ENCODE measurements at regions not wholly inside any gene's neighbourhood (a gene's known extent, or its start where the extent isn't known, plus 50 kb on each side); places are given as distances from the start of the nearest gene placed in this dataset.

- DNase-seq (ENCODE audit: low spot score) = no peak
- H3K4me3 ChIP-seq (ENCODE audit: low read depth, low read length, poor library complexity, severe bottlenecking) = no peak overlapping the region
- no TSS peak for BruUV-seq (replicated peaks)
- no peak for TF ChIP-seq CTCF (conservative IDR thresholded peaks at IDR 0.05; ENCODE audit: low read depth, low read length)
- no peak for TF ChIP-seq EZH2 (IDR thresholded peaks at IDR 0.05; ENCODE audit: borderline replicate concordance, low read depth, low read length, poor library complexity, severe bottlenecking)
- H3K27ac ChIP-seq (ENCODE audit: low read depth, low read length, poor library complexity, severe bottlenecking) = no peak overlapping the region
- CTCF ChIA-PET = interaction anchor here (1.0 kb wide), 1 partner anchor 969 kb away, joined by 3 read pairs; no protein-coding TSS in a partner anchor
- peaks cover 3% of the 10 kb centered on the region for H3K4me1 ChIP-seq (ENCODE audit: insufficient read depth, low read length, poor library complexity, severe bottlenecking)
- H3K36me3 ChIP-seq (ENCODE audit: insufficient read depth, low read length, poor library complexity, severe bottlenecking) = no peaks in the 10 kb centered on the region
- H3K9me3 ChIP-seq (ENCODE audit: low read depth, low read length, poor library complexity, severe bottlenecking) = no peaks in the 10 kb centered on the region
- POLR2A ChIA-PET (ENCODE audit: low non-redundant PET) = no interaction called here
- intact Hi-C loops (cut with micrococcal nuclease; ENCODE audit: unreplicated experiment) = no loop called here
- peaks cover 8% of the 10 kb centered on the region for H3K27me3 ChIP-seq (replicated peaks; ENCODE audit: insufficient read depth, low read depth, low read length, poor library complexity)
These were observed 196.3 kb downstream of the TTLL7 start for GRCh38 chr1:83802460-83803152.

- no peaks in the 10 kb centered on the region for H3K9me3 ChIP-seq (ENCODE audit: low read depth, low read length, poor library complexity, severe bottlenecking)
- H3K27me3 ChIP-seq (replicated peaks; ENCODE audit: insufficient read depth, low read depth, low read length, poor library complexity) = peaks cover 8% of the 10 kb centered on the region
- no peak overlapping the region for H3K27ac ChIP-seq (ENCODE audit: low read depth, low read length, poor library complexity, severe bottlenecking)
- ChIA-PET CTCF (no interaction called here), POLR2A (ENCODE audit: low non-redundant PET) (no interaction called here)
- H3K4me1 ChIP-seq (ENCODE audit: insufficient read depth, low read length, poor library complexity, severe bottlenecking) = peaks cover 3% of the 10 kb centered on the region
- no peak for DNase-seq (ENCODE audit: low spot score)
- intact Hi-C loops (cut with micrococcal nuclease; ENCODE audit: unreplicated experiment) = no loop called here
- no peak overlapping the region for H3K4me3 ChIP-seq (ENCODE audit: low read depth, low read length, poor library complexity, severe bottlenecking)
- TF ChIP-seq CTCF (conservative IDR thresholded peaks at IDR 0.05; ENCODE audit: low read depth, low read length) (no peak), EZH2 (IDR thresholded peaks at IDR 0.05; ENCODE audit: borderline replicate concordance, low read depth, low read length, poor library complexity, severe bottlenecking) (no peak)
- no peaks in the 10 kb centered on the region for H3K36me3 ChIP-seq (ENCODE audit: insufficient read depth, low read length, poor library complexity, severe bottlenecking)
- no TSS peak for BruUV-seq (replicated peaks)
These were observed 196.9 kb downstream of the TTLL7 start for GRCh38 chr1:83802023-83802422.

- ChIA-PET CTCF (no interaction called here), POLR2A (ENCODE audit: low non-redundant PET) (no interaction called here)
- intact Hi-C loops (cut with micrococcal nuclease; ENCODE audit: unreplicated experiment) = no loop called here
- H3K4me1 ChIP-seq (ENCODE audit: insufficient read depth, low read length, poor library complexity, severe bottlenecking) = peaks cover 3% of the 10 kb centered on the region
- BruUV-seq (replicated peaks) = no TSS peak
- no peak for TF ChIP-seq CTCF (conservative IDR thresholded peaks at IDR 0.05; ENCODE audit: low read depth, low read length)
- TF ChIP-seq EZH2 (IDR thresholded peaks at IDR 0.05; ENCODE audit: borderline replicate concordance, low read depth, low read length, poor library complexity, severe bottlenecking) = no peak
- no peak overlapping the region for H3K27ac ChIP-seq (ENCODE audit: low read depth, low read length, poor library complexity, severe bottlenecking)
- DNase-seq (ENCODE audit: low spot score) = no peak
- H3K4me3 ChIP-seq (ENCODE audit: low read depth, low read length, poor library complexity, severe bottlenecking) = no peak overlapping the region
- no peaks in the 10 kb centered on the region for H3K36me3 ChIP-seq (ENCODE audit: insufficient read depth, low read length, poor library complexity, severe bottlenecking)
- H3K27me3 ChIP-seq (replicated peaks; ENCODE audit: insufficient read depth, low read depth, low read length, poor library complexity) = peaks cover 4% of the 10 kb centered on the region
- H3K9me3 ChIP-seq (ENCODE audit: low read depth, low read length, poor library complexity, severe bottlenecking) = no peaks in the 10 kb centered on the region
These were observed 198.9 kb downstream of the TTLL7 start for GRCh38 chr1:83800066-83800465.

All from A673 (cell line).